GM23338 (cell line): ENCODE measurements at regions not wholly inside any gene's neighbourhood (a gene's known extent, or its start where the extent isn't known, plus 50 kb on each side); places are given as distances from the start of the nearest gene placed in this dataset.

Source experiments
- ATAC-seq: fragments of 200-7000 bp; cut with Tn5 transposase; 3 replicates; pipeline ENCODE4 v1.9.1; 2020
- DNase-seq: peaks from one replicate; pipeline ENCODE4 v3.0.0-alpha.2; 2015; ENCODE audit warnings: low spot score
- H2AFZ ChIP-seq: fragments of 200-600 bp; sonication (generic); 2 replicates; pipeline ENCODE4 v1.8.0; 2016; ENCODE audit warnings: antibody characterized with exemption, mild to moderate bottlenecking, moderate library complexity
- H3F3A ChIP-seq: fragments of 200-600 bp; sonication (generic); replicated peaks from 2 replicates; pipeline ENCODE4 v1.8.0; 2017; ENCODE audit warnings: antibody characterized with exemption, mixed run types, low read depth
- H3K27ac ChIP-seq: fragments of 200-600 bp; sonication (generic); 2 replicates; pipeline ENCODE4 v1.6.1; 2016; ENCODE audit warnings: low read depth
- H3K27me3 ChIP-seq: fragments of 200-600 bp; sonication (generic); 2 replicates; pipeline ENCODE4 v1.8.0; 2016; ENCODE audit warnings: mild to moderate bottlenecking, mixed run types, moderate library complexity; ENCODE audit not compliant: insufficient read depth
- H3K36me3 ChIP-seq: fragments of 200-600 bp; sonication (generic); 2 replicates; pipeline ENCODE4 v1.8.0; 2016; ENCODE audit warnings: mild to moderate bottlenecking; ENCODE audit not compliant: insufficient read depth
- H3K4me1 ChIP-seq: fragments of 200-600 bp; sonication (generic); 2 replicates; pipeline ENCODE4 v1.8.0; 2016; ENCODE audit warnings: mild to moderate bottlenecking, moderate library complexity; ENCODE audit not compliant: insufficient read depth
- H3K4me2 ChIP-seq: fragments of 200-600 bp; sonication (generic); 2 replicates; pipeline ENCODE4 v1.7.1; 2017; ENCODE audit warnings: mixed run types
- H3K4me3 ChIP-seq: fragments of 200-600 bp; sonication (generic); 2 replicates; pipeline ENCODE4 v1.6.1; 2016; ENCODE audit warnings: mixed run types
- H3K79me2 ChIP-seq: fragments of 200-600 bp; sonication (generic); replicated peaks from 2 replicates; pipeline ENCODE4 v1.8.0; 2017; ENCODE audit warnings: mild to moderate bottlenecking; ENCODE audit not compliant: insufficient read depth
- H3K9me2 ChIP-seq: fragments of 200-600 bp; sonication (generic); 2 replicates; pipeline ENCODE4 v1.8.0; 2017; ENCODE audit not compliant: insufficient read depth
- H4K20me1 ChIP-seq: fragments of 200-600 bp; sonication (generic); replicated peaks from 2 replicates; pipeline ENCODE4 v1.8.0; 2017; ENCODE audit warnings: mild to moderate bottlenecking; ENCODE audit not compliant: insufficient read depth
- H3K27ac Mint-ChIP-seq: 2 replicates; pipeline ENCODE4 v1.8.0; 2020; ENCODE audit warnings: inconsistent platforms, mild to moderate bottlenecking, moderate library complexity, mixed read lengths
- H3K27me3 Mint-ChIP-seq: 3 replicates; pipeline ENCODE4 v1.8.0; 2022; ENCODE audit warnings: low read depth, mild to moderate bottlenecking, moderate library complexity, mixed read lengths, inconsistent platforms; ENCODE audit not compliant: insufficient read depth, poor library complexity
- H3K36me3 Mint-ChIP-seq: 3 replicates; pipeline ENCODE4 v1.8.0; 2021; ENCODE audit warnings: low read depth, mild to moderate bottlenecking, inconsistent platforms, moderate library complexity, mixed read lengths
- H3K4me1 Mint-ChIP-seq: 3 replicates; pipeline ENCODE4 v1.8.0; 2020; ENCODE audit warnings: mild to moderate bottlenecking, inconsistent platforms, mixed read lengths
- H3K4me3 Mint-ChIP-seq: 3 replicates; pipeline ENCODE4 v1.8.0; 2021; ENCODE audit warnings: moderate library complexity, mild to moderate bottlenecking, inconsistent platforms, mixed read lengths
- H3K9me3 Mint-ChIP-seq: 3 replicates; pipeline ENCODE4 v1.8.0; 2020; ENCODE audit warnings: moderate library complexity, mild to moderate bottlenecking, inconsistent platforms, mixed read lengths
- CREB1 ChIP-seq: fragments of 250-450 bp; sonication (Bioruptor Pico); IDR thresholded peaks from 2 replicates; pipeline ENCODE4 v1.5.0; 2020; ENCODE audit warnings: low read depth, mild to moderate bottlenecking, moderate library complexity
- ETS1 ChIP-seq: IDR thresholded peaks from 2 replicates; pipeline ENCODE4 v1.6.1; 2016; ENCODE audit warnings: antibody characterized with exemption
- EZH2phosphoT487 ChIP-seq: fragments of 200-600 bp; sonication (generic); IDR thresholded peaks from one replicate; pipeline ENCODE4 v1.8.1; 2018; ENCODE audit warnings: antibody characterized with exemption; ENCODE audit not compliant: unreplicated experiment
- REST ChIP-seq: IDR thresholded peaks from one replicate; pipeline ENCODE4 v1.6.1; 2018; ENCODE audit warnings: antibody characterized with exemption; ENCODE audit not compliant: unreplicated experiment
- STAT1 ChIP-seq: IDR thresholded peaks from one replicate; pipeline ENCODE4 v1.6.1; 2016; ENCODE audit warnings: antibody characterized with exemption; ENCODE audit not compliant: unreplicated experiment
- ZNF114 ChIP-seq: fragments of 250-450 bp; sonication (Bioruptor Pico); IDR thresholded peaks from 2 replicates; pipeline ENCODE4 v1.5.0; 2020; ENCODE audit warnings: mild to moderate bottlenecking, moderate library complexity
- ZNF331 ChIP-seq: fragments of 250-450 bp; sonication (Bioruptor Pico); IDR thresholded peaks from 2 replicates; pipeline ENCODE4 v1.5.0; 2020; ENCODE audit warnings: low read depth, mild to moderate bottlenecking, moderate library complexity

GRCh38 chr12:132404435-132404855 is 75.1 kb upstream of the GALNT9 start (continued):
- TF ChIP-seq REST = no peak
- TF ChIP-seq ZNF331 (CRISPR knock-in tag) = no peak
- no peak for TF ChIP-seq STAT1

GRCh38 chr12:132403636-132404434 is 74.4 kb upstream of the GALNT9 start:
- Mint-ChIP-seq H3K9me3 (no peaks in the 10 kb centered on the region), H3K36me3 (no peaks in the 10 kb centered on the region), H3K4me1 (no peaks in the 10 kb centered on the region), H3K4me3 (no peak overlapping the region), H3K27me3 (peaks cover 14% of the 10 kb centered on the region), H3K27ac (no peak overlapping the region)
- Histone ChIP-seq H4K20me1 (no peaks in the 10 kb centered on the region), H3K27me3 (no peaks in the 10 kb centered on the region), H3K36me3 (no peaks in the 10 kb centered on the region), H3K4me3 (no peak overlapping the region), H2AFZ (no peak overlapping the region), H3K27ac (no peak overlapping the region), H3K79me2 (no peaks in the 10 kb centered on the region), H3F3A (no peaks in the 10 kb centered on the region), H3K4me2 (no peak overlapping the region), H3K4me1 (no peaks in the 10 kb centered on the region), H3K9me2 (no peaks in the 10 kb centered on the region)
- DNase-seq (no peak), ATAC-seq (peak; percentile 10; the same call in 2 of the 3 replicates)
- no peak for TF ChIP-seq ZNF331 (CRISPR knock-in tag)
- no peak for TF ChIP-seq ETS1
- no peak for TF ChIP-seq CREB1 (CRISPR knock-in tag)
- no peak for TF ChIP-seq STAT1

- peaks cover 4% of the 10 kb centered on the region; the same call in 2 of the 3 replicates for H3K4me1 Mint-ChIP-seq
- no peak overlapping the region for H2AFZ ChIP-seq
- DNase-seq = no peak
- H3K27ac Mint-ChIP-seq = no peak overlapping the region
- H3F3A ChIP-seq = no peaks in the 10 kb centered on the region
- H4K20me1 ChIP-seq = no peaks in the 10 kb centered on the region
- H3K27ac ChIP-seq = no peak overlapping the region
- H3K4me2 ChIP-seq = no peak overlapping the region
- no peaks in the 10 kb centered on the region for H3K79me2 ChIP-seq
- H3K27me3 ChIP-seq = no peaks in the 10 kb centered on the region
- no peaks in the 10 kb centered on the region for H3K9me3 Mint-ChIP-seq
- H3K4me3 ChIP-seq = no peak overlapping the region
- H3K4me3 Mint-ChIP-seq = no peak overlapping the region
- no peak for ATAC-seq
- no peaks in the 10 kb centered on the region for H3K36me3 ChIP-seq
- peaks cover 14% of the 10 kb centered on the region for H3K27me3 Mint-ChIP-seq
- no peaks in the 10 kb centered on the region for H3K9me2 ChIP-seq
- H3K36me3 Mint-ChIP-seq = no peaks in the 10 kb centered on the region
- H3K4me1 ChIP-seq = no peaks in the 10 kb centered on the region
- TF ChIP-seq CREB1 (CRISPR knock-in tag) (no peak), ETS1 (no peak), ZNF114 (CRISPR knock-in tag) (no peak), EZH2phosphoT487 (no peak)
Measured at GRCh38 chr12:132402831-132403416, 73.5 kb upstream of the GALNT9 start.
